ENCODE measurements at regions not wholly inside any gene's neighbourhood (a gene's known extent, or its start where the extent isn't known, plus 50 kb on each side); places are given as distances from the start of the nearest gene placed in this dataset.

DNA sequence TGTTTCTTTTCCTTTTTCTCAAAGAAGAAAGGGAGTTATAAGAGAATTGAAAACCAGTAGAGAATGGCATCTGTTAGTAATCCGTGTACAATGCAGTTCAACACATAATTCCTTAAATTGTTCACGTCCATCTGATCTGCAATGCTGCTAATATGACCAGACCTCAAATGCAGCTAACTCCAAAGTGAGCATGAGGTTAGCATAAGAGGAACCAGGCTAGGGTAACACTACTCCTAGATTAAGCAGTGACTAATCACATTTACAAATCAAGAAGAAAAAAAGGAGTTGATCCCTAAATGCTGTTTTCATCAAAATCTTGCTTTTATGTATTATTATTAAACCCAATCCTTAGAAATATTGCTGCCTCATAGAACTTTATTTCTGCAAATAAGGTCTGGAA, 432.7 kb upstream of the ARID1B start:
- H3K9me3 ChIP-seq (ENCODE audit: control insufficient read depth, low read length) = no peaks in the 10 kb centered on the region
- H3K27ac ChIP-seq = no peak overlapping the region
- no peak overlapping the region for H3K9ac ChIP-seq
- TF ChIP-seq, protein P1, sequence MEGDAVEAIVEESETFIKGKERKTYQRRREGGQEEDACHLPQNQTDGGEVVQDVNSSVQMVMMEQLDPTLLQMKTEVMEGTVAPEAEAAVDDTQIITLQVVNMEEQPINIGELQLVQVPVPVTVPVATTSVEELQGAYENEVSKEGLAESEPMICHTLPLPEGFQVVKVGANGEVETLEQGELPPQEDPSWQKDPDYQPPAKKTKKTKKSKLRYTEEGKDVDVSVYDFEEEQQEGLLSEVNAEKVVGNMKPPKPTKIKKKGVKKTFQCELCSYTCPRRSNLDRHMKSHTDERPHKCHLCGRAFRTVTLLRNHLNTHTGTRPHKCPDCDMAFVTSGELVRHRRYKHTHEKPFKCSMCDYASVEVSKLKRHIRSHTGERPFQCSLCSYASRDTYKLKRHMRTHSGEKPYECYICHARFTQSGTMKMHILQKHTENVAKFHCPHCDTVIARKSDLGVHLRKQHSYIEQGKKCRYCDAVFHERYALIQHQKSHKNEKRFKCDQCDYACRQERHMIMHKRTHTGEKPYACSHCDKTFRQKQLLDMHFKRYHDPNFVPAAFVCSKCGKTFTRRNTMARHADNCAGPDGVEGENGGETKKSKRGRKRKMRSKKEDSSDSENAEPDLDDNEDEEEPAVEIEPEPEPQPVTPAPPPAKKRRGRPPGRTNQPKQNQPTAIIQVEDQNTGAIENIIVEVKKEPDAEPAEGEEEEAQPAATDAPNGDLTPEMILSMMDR (IDR thresholded peaks at IDR 0.05) = no peak
- no peaks in the 10 kb centered on the region for H3K79me2 ChIP-seq
- H3K36me3 ChIP-seq (ENCODE audit: control insufficient read depth, insufficient read depth, low read length) = no peaks in the 10 kb centered on the region
- H3K4me3 ChIP-seq (ENCODE audit: low read depth, low read length) = no peak overlapping the region
- no peaks in the 10 kb centered on the region for H3K4me1 ChIP-seq
- H2AFZ ChIP-seq = no peak overlapping the region
- H3K27me3 ChIP-seq (ENCODE audit: control insufficient read depth, insufficient read depth, low read length) = no peaks in the 10 kb centered on the region
- no peak overlapping the region for H3K4me2 ChIP-seq (ENCODE audit: low read length)

DNA sequence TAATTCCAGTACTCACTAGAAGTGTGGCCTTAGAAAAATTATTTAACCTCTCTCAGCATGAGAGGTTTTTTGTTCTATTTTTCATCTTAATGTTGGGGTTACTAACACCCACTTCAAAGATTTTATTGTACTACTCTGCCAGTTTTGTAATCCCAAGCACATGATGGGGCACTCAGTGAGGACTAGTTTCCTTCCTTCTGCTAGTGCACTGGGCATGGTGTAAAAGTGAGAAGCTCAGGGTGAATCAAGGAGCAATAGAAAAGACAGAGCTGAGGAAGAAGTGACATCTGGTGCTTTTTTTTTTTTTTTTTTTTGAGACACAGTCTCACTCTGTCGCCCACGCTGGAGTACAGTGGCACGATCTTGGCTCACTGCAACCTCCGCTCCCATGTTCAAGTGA, 439.4 kb upstream of the ARID1B start:
- H3K4me1 ChIP-seq = no peaks in the 10 kb centered on the region
- TF ChIP-seq, protein P1 (IDR thresholded peaks at IDR 0.05) = no peak
- H3K27me3 ChIP-seq (ENCODE audit: control insufficient read depth, insufficient read depth, low read length) = no peaks in the 10 kb centered on the region
- H3K36me3 ChIP-seq (ENCODE audit: control insufficient read depth, insufficient read depth, low read length) = no peaks in the 10 kb centered on the region
- no peaks in the 10 kb centered on the region for H3K9me3 ChIP-seq (ENCODE audit: control insufficient read depth, low read length)
- no peaks in the 10 kb centered on the region for H3K79me2 ChIP-seq
- H3K9ac ChIP-seq = no peak overlapping the region
- H3K4me2 ChIP-seq (ENCODE audit: low read length) = no peak overlapping the region
- H3K4me3 ChIP-seq (ENCODE audit: low read depth, low read length) = no peak overlapping the region
- no peak overlapping the region for H3K27ac ChIP-seq
- H2AFZ ChIP-seq = no peak overlapping the region

DNA sequence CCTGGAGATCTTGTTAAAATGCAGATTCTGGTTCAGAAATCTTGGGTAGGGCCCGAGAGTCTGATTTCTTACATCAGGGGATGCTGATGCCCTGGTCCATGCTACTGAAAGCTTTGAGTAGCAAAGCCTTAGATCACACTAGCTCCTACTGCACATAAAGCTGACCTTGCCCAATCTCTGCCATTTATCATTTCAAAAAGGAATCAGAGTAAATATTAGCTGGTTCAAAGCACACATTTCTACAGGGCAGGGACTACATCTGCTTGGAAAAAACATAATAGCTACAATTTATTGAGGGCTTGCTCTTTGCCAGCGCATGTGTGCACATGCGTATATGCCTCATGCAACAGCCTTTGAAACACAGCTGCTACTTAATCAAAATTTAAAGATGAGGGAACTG, 440.4 kb upstream of the ARID1B start:
- Histone ChIP-seq H3K4me2 (ENCODE audit: low read length) (no peak overlapping the region), H2AFZ (no peak overlapping the region), H3K9me3 (ENCODE audit: control insufficient read depth, low read length) (no peaks in the 10 kb centered on the region), H3K4me1 (no peaks in the 10 kb centered on the region), H3K27me3 (ENCODE audit: control insufficient read depth, insufficient read depth, low read length) (no peaks in the 10 kb centered on the region), H3K9ac (no peak overlapping the region), H3K27ac (no peak overlapping the region), H3K79me2 (no peaks in the 10 kb centered on the region), H3K36me3 (ENCODE audit: control insufficient read depth, insufficient read depth, low read length) (no peaks in the 10 kb centered on the region), H3K4me3 (ENCODE audit: low read depth, low read length) (no peak overlapping the region)
- TF ChIP-seq, protein P1 (IDR thresholded peaks at IDR 0.05) = no peak

DNA sequence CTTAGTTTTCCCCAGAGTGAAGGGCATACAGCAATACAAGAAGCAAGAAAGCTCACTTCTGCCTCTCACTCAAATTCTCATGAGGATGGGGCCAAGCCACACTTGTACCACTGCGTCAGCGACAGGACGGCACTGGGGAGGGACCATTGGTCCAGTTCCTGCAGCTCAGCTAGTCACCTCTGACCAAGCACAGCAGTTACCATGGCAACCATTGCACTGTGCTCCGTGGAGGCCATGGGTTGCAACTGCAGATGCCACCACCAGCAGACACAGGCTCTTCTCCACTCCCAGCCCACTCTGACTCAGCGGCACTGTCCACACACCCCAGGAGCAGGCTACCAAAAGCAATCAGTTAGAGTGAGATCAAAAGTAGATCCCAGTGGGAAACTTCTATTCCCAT, 441.1 kb upstream of the ARID1B start:
- no peak overlapping the region for H3K27ac ChIP-seq
- H3K4me2 ChIP-seq (ENCODE audit: low read length) = no peak overlapping the region
- no peaks in the 10 kb centered on the region for H3K4me1 ChIP-seq
- TF ChIP-seq, protein P1 (IDR thresholded peaks at IDR 0.05) = no peak
- H3K4me3 ChIP-seq (ENCODE audit: low read depth, low read length) = no peak overlapping the region
- H3K27me3 ChIP-seq (ENCODE audit: control insufficient read depth, insufficient read depth, low read length) = no peaks in the 10 kb centered on the region
- no peaks in the 10 kb centered on the region for H3K79me2 ChIP-seq
- no peaks in the 10 kb centered on the region for H3K9me3 ChIP-seq (ENCODE audit: control insufficient read depth, low read length)
- no peak overlapping the region for H2AFZ ChIP-seq
- H3K36me3 ChIP-seq (ENCODE audit: control insufficient read depth, insufficient read depth, low read length) = no peaks in the 10 kb centered on the region
- no peak overlapping the region for H3K9ac ChIP-seq

DNA sequence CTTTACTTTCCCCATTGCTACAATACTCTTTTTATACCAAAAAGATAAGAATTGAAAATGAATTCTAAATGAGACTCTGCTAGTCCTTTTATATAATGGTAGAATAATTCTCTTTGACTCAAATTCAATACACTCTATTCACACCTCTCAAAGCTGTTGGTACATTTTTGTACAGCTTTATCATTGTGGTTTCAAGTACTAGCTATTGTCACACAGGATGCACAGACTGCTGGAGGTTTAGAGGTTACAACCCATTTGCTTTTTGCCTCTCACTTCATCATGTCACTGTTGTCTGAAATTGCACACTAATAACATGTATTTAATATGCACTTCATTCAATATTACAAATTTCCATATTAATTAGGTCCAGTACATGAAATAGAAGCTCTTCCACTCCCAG, 442.2 kb upstream of the ARID1B start:
- Histone ChIP-seq H3K4me2 (ENCODE audit: low read length) (no peak overlapping the region), H3K9me3 (ENCODE audit: control insufficient read depth, low read length) (no peaks in the 10 kb centered on the region), H3K4me3 (ENCODE audit: low read depth, low read length) (no peak overlapping the region), H3K9ac (no peak overlapping the region), H3K4me1 (no peaks in the 10 kb centered on the region), H3K27me3 (ENCODE audit: control insufficient read depth, insufficient read depth, low read length) (no peaks in the 10 kb centered on the region), H3K27ac (no peak overlapping the region), H3K79me2 (no peaks in the 10 kb centered on the region), H2AFZ (no peak overlapping the region), H3K36me3 (ENCODE audit: control insufficient read depth, insufficient read depth, low read length) (no peaks in the 10 kb centered on the region)
- TF ChIP-seq, protein P1 (IDR thresholded peaks at IDR 0.05) = no peak
